ENCODE measurements at regions not wholly inside any gene's neighbourhood (a gene's known extent, or its start where the extent isn't known, plus 50 kb on each side); places are given as distances from the start of the nearest gene placed in this dataset.

DNA sequence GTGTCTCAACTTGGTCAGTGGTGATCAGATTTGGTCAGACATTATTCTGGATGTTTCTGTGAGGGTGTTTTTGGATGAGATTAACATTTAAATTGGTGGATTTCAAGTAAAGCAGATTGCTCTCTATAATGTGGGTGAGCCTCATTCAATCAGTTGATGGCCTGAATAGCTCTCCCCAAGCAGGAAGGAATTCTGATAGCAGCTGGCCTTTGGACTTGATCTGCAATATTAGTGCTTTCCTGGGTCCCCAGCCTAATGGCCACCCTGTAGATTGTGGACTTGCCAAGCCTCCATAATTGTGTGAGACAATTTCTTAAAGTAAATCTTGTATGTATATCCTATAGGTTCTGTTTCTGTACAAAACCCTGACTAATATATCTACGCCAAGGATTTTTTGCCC, 153.9 kb upstream of the TBL1XR1 start:
- TF ChIP-seq EZH2 (IDR thresholded peaks at IDR 0.05; ENCODE audit: borderline replicate concordance, low read depth, low read length, severe bottlenecking) (no peak), POLR2A (IDR thresholded peaks at IDR 0.05; ENCODE audit: low read depth, low read length) (no peak), MYC (IDR thresholded peaks at IDR 0.05; ENCODE audit: low read depth, low read length) (no peak), POLR2AphosphoS5 (IDR thresholded peaks at IDR 0.05; ENCODE audit: insufficient read depth, low read depth, low read length) (no peak), JUN (IDR thresholded peaks at IDR 0.05; ENCODE audit: borderline replicate concordance, insufficient read depth, insufficient read length, low read depth) (no peak), GATA2 (IDR thresholded peaks at IDR 0.05; ENCODE audit: insufficient read depth, insufficient read length, low read depth, low read length) (no peak)
- TF ChIP-seq, protein P1, sequence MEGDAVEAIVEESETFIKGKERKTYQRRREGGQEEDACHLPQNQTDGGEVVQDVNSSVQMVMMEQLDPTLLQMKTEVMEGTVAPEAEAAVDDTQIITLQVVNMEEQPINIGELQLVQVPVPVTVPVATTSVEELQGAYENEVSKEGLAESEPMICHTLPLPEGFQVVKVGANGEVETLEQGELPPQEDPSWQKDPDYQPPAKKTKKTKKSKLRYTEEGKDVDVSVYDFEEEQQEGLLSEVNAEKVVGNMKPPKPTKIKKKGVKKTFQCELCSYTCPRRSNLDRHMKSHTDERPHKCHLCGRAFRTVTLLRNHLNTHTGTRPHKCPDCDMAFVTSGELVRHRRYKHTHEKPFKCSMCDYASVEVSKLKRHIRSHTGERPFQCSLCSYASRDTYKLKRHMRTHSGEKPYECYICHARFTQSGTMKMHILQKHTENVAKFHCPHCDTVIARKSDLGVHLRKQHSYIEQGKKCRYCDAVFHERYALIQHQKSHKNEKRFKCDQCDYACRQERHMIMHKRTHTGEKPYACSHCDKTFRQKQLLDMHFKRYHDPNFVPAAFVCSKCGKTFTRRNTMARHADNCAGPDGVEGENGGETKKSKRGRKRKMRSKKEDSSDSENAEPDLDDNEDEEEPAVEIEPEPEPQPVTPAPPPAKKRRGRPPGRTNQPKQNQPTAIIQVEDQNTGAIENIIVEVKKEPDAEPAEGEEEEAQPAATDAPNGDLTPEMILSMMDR (IDR thresholded peaks at IDR 0.05; ENCODE audit: extremely low read depth in 1 of 2, insufficient read depth in 1 of 2, low read depth in 1 of 2, low read length in 2 of 2), result no peak
- TF ChIP-seq, protein P2, sequence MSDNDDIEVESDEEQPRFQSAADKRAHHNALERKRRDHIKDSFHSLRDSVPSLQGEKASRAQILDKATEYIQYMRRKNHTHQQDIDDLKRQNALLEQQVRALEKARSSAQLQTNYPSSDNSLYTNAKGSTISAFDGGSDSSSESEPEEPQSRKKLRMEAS (IDR thresholded peaks at IDR 0.05; ENCODE audit: insufficient read depth, insufficient read length), result no peak
